Left ventricle myocardium inferior (tissue), 1 donor: ENCODE measurements at regions not wholly inside any gene's neighbourhood (a gene's known extent, or its start where the extent isn't known, plus 50 kb on each side); places are given as distances from the start of the nearest gene placed in this dataset.

Experiments used
- DNase-seq: peaks from one replicate; pipeline ENCODE4 v3.0.0-alpha.2; 2020
- H3K27ac ChIP-seq: fragments of 200-600 bp; replicated peaks from 2 replicates; pipeline ENCODE4 v1.8.0; 2021
- H3K27me3 ChIP-seq: fragments of 200-600 bp; 2 replicates; pipeline ENCODE4 v1.8.0; 2021; ENCODE audit warnings: low read depth
- H3K36me3 ChIP-seq: fragments of 200-600 bp; 2 replicates; pipeline ENCODE4 v1.8.0; 2021
- H3K4me1 ChIP-seq: fragments of 200-600 bp; 2 replicates; pipeline ENCODE4 v1.8.0; 2021
- H3K4me3 ChIP-seq: fragments of 200-600 bp; 2 replicates; pipeline ENCODE4 v1.8.0; 2021; ENCODE audit warnings: mild to moderate bottlenecking, moderate library complexity
- H3K9me3 ChIP-seq: fragments of 200-600 bp; replicated peaks from 2 replicates; pipeline ENCODE4 v1.8.0; 2021
- intact Hi-C: fragments of 100-400 bp; cut with micrococcal nuclease; formaldehyde crosslinking; loops from one replicate; pipeline ENCODE4 v1.11.0; 2022
- TF ChIP-seq, protein P1 (sequence below): fragments of 200-600 bp; IDR thresholded peaks from 2 replicates; pipeline ENCODE4 v1.8.0; 2021; ENCODE audit warnings: antibody characterized with exemption, mild to moderate bottlenecking, borderline replicate concordance
- donor health status: DM: no; HTN: yes; CAD: no; lungs with severe emphysema.

DNA sequence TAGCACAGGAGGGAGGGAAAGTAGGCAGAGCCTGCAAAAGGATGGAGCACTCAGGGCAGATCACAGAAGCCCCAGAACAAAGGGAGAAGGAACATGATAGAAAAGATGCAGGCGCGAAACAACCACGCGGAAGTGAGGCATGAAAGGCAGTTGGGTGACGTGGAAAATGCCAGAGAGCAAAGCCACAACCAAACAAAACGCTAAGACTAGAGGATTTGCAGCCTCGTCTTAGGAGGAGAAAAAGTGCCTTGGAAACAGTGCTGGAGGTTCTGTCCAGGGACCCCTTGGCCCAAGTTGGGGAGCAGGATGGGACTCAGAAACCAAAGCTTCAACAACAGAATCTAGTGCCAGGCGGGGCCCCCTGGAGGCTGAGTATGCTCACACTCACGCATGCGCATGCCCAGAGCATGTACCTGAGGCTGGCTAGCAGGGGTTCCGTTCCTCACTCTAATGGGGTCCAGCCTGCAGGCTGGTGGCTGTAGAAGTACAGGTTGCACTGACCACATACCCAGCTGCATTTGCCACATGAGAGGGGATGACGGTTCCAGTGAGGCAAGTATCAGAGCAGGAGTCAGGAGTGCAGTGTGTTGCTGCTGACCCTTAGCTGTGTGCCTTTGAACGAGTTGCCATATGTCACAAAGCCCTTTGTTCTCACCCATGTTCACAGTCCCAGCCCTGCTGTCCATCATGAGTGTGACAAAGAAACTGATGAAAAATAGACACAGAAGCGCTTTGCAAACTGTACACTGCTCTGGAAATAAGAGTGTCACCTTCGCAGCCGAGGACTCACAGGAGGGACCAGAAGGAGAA lies 568.6 kb upstream of the CADM1 start:
- DNase-seq, result no peak
- TF ChIP-seq, protein P1, sequence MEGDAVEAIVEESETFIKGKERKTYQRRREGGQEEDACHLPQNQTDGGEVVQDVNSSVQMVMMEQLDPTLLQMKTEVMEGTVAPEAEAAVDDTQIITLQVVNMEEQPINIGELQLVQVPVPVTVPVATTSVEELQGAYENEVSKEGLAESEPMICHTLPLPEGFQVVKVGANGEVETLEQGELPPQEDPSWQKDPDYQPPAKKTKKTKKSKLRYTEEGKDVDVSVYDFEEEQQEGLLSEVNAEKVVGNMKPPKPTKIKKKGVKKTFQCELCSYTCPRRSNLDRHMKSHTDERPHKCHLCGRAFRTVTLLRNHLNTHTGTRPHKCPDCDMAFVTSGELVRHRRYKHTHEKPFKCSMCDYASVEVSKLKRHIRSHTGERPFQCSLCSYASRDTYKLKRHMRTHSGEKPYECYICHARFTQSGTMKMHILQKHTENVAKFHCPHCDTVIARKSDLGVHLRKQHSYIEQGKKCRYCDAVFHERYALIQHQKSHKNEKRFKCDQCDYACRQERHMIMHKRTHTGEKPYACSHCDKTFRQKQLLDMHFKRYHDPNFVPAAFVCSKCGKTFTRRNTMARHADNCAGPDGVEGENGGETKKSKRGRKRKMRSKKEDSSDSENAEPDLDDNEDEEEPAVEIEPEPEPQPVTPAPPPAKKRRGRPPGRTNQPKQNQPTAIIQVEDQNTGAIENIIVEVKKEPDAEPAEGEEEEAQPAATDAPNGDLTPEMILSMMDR, result no peak
- no peak overlapping the region for H3K27ac ChIP-seq
- H3K9me3 ChIP-seq, result no peaks in the 10 kb centered on the region
- peaks cover 8% of the 10 kb centered on the region for H3K4me1 ChIP-seq
- H3K27me3 ChIP-seq, result peaks cover 91% of the 10 kb centered on the region
- H3K36me3 ChIP-seq, result no peaks in the 10 kb centered on the region
- H3K4me3 ChIP-seq, result no peak overlapping the region
- intact Hi-C loops, result no loop called here

GRCh38 chr11:116072133-116072532 lies 567.9 kb upstream of the CADM1 start:
- intact Hi-C loops, result no loop called here
- TF ChIP-seq, protein P1, result no peak
- Histone ChIP-seq H3K9me3 (no peaks in the 10 kb centered on the region), H3K27me3 (peaks cover 87% of the 10 kb centered on the region), H3K27ac (no peak overlapping the region), H3K36me3 (no peaks in the 10 kb centered on the region), H3K4me1 (peaks cover 8% of the 10 kb centered on the region), H3K4me3 (no peak overlapping the region)
- no peak for DNase-seq

DNA sequence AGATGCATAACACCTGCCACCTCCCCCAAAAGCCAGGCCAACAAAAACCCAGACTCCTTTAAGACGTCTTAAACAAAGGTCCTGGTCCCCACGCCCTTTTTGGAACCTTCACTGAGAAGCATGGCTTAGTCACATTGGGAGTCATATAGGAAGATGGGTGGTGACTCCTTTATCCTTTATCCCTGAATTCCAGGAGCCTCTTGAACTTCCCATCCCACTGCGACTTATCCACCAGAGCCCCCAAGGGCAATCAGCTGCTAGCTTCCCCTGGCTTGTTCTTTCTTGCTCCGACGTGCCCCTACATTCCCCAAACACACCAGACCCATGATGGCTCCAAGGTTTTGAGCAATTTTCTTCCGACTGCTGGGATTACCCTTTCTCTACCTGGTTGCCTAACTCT lies 567.0 kb upstream of the CADM1 start:
- no peaks in the 10 kb centered on the region for H3K9me3 ChIP-seq
- DNase-seq, result no peak
- TF ChIP-seq, protein P1, result no peak
- H3K4me1 ChIP-seq, result peaks cover 8% of the 10 kb centered on the region
- peaks cover 78% of the 10 kb centered on the region for H3K27me3 ChIP-seq
- H3K4me3 ChIP-seq, result no peak overlapping the region
- intact Hi-C loops, result no loop called here
- no peak overlapping the region for H3K27ac ChIP-seq
- H3K36me3 ChIP-seq, result no peaks in the 10 kb centered on the region

DNA sequence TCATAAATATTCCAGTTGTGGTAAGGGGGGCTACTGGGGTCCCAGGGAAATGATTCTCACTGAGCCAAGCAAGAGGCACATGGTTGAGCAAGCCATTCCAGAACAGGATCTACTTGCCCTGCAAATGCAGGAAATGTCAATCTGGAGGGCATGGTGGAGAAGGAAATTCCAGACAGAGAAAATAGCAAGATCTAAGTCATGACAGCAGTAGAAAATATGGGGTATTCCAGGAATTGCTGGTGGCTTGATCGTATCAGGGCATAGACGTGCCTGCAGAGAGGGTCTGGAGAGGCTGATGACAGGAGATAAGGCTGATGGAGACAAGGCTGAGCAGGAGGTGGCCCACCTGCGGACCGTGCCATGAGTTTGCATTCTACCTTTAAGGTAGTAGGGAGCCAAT lies 566.3 kb upstream of the CADM1 start:
- peaks cover 8% of the 10 kb centered on the region for H3K4me1 ChIP-seq
- H3K27me3 ChIP-seq, result peaks cover 70% of the 10 kb centered on the region
- H3K4me3 ChIP-seq, result no peak overlapping the region
- DNase-seq, result no peak
- intact Hi-C loops, result no loop called here
- no peaks in the 10 kb centered on the region for H3K36me3 ChIP-seq
- no peak overlapping the region for H3K27ac ChIP-seq
- TF ChIP-seq, protein P1, result no peak
- H3K9me3 ChIP-seq, result no peaks in the 10 kb centered on the region

DNA sequence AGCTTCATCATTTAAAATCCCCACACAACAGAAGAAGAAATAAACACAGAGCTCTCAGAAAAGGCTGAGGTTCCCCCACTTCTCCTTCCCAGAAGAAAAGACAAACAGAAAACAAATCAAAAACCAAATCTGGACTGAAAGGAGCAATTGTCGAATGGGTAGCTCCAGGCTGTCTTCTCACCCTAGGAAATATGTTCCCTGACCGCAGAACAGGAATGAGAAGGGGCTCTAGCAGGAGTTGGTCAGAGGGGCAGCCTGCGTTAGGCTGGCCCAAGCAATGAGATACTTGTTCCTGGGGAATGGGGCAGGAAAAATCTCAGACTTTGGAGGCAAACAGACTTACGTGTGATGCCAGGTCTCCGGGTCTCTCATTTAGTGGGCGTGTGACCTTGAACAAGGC lies 562.6 kb upstream of the CADM1 start:
- peaks cover 53% of the 10 kb centered on the region for H3K27me3 ChIP-seq
- H3K9me3 ChIP-seq, result no peaks in the 10 kb centered on the region
- peaks cover 8% of the 10 kb centered on the region for H3K4me1 ChIP-seq
- H3K36me3 ChIP-seq, result no peaks in the 10 kb centered on the region
- intact Hi-C loops, result no loop called here
- DNase-seq, result no peak
- TF ChIP-seq, protein P1, result no peak
- H3K4me3 ChIP-seq, result no peak overlapping the region
- no peak overlapping the region for H3K27ac ChIP-seq
